Heart left ventricle (tissue), 13 donors: ENCODE measurements at regions not wholly inside any gene's neighbourhood (a gene's known extent, or its start where the extent isn't known, plus 50 kb on each side); places are given as distances from the start of the nearest gene placed in this dataset.

ENCODE experiments used
- CTCF ChIP-seq, 12 donors: fragments of 200-600 bp; sonication (generic) in 4 of 12; IDR thresholded peaks; one replicate each; pipeline versions ENCODE4 v1.5.0 to v1.8.0; 2018 to 2022; ENCODE audit warnings: antibody characterized with exemption in 12 of 12, mild to moderate bottlenecking in 5 of 12
- POLR2A ChIP-seq, 2 donors: fragments of 450-650 bp; IDR thresholded peaks; one replicate each; pipeline ENCODE4 v1.6.1; 2017; ENCODE audit warnings: antibody characterized with exemption in 2 of 2, mild to moderate bottlenecking in 2 of 2, moderate library complexity in 2 of 2
- donor health status: ischemic (EF 13 %, LVEDD 7.1; RV severe dilation, severe dysfunction).
- donor health status: DM: no; HTN: yes; CAD: no.
- donor health status: DM: no; HTN: no; CAD: no.
- donor health status: ischemic (EF 25% LVEDD 6.9; RV normal size, moderate dysfunction).
- donor health status: ischemic (EF 25% LVEDD 5.7; RV mildly dilated, moderate dysfunction).
- donor health status: ischemic (EF 35%, LVEDD 5.7; RV mildly dilated, moderate dysfunction).
- donor health status: nonischemic (EF 11% LVEDD 7.7; RV severe dilation, severe dysfunction).
- donor health status: DM: yes; HTN: yes; CAD: no.
- donor health status: PGD.
- donor health status: ischemic (EF 29% LVEDD 5.4; RV normal size, mild dysfunction).
- donor health status: nonischemic (EF 23%, LVEDD 6.1; RV moderate dilation, normal function).

GRCh38 chr12:77442633-77443032 lies 377.3 kb upstream of the E2F7 start:
- TF ChIP-seq CTCF (IDR thresholded peaks at IDR 0.05) (no peak), POLR2A (IDR thresholded peaks at IDR 0.05) (no peak)
